Gastroesophageal sphincter (tissue), 4 donors: ENCODE measurements at regions not wholly inside any gene's neighbourhood (a gene's known extent, or its start where the extent isn't known, plus 50 kb on each side); places are given as distances from the start of the nearest gene placed in this dataset.

Source experiments
- ATAC-seq: fragments of 150-250 bp; one replicate; pipeline ENCODE4 v1.9.1; 2016; ENCODE audit warnings: mild to moderate bottlenecking, moderate library complexity
- H3K27ac ChIP-seq, 4 donors: fragments of 200-600 bp; sonication (generic) in 3 of 4; 1 replicate in 3 of 4; 2 replicates in 1 of 4; pipeline ENCODE4 v1.5.1; 2016 to 2019
- H3K27me3 ChIP-seq: fragments of 200-600 bp; sonication (generic); one replicate; pipeline ENCODE4 v1.5.1; 2019
- H3K36me3 ChIP-seq, 2 donors: fragments of 200-600 bp; sonication (generic); one replicate each; pipeline ENCODE4 v1.5.1; 2019; ENCODE audit warnings: control low read depth in 1 of 2
- H3K4me1 ChIP-seq, 3 donors: fragments of 200-600 bp; sonication (generic); 1 replicate in 2 of 3; 2 replicates in 1 of 3; pipeline ENCODE4 v1.5.1; 2016 to 2019; ENCODE audit warnings: control low read depth in 2 of 3
- H3K4me3 ChIP-seq, 2 donors: fragments of 200-600 bp; sonication (generic); one replicate each; pipeline ENCODE4 v1.5.1; 2019; ENCODE audit warnings: mild to moderate bottlenecking in 1 of 2, moderate library complexity in 1 of 2
- H3K9me3 ChIP-seq, 3 donors: fragments of 200-600 bp; sonication (generic); one replicate each; pipeline ENCODE4 v1.5.1; 2017 to 2019; ENCODE audit warnings: control low read depth in 2 of 3
- CTCF ChIP-seq, 4 experiments: fragments of 200-600 bp in 2 of 4; fragments of 450-650 bp in 2 of 4; sonication (generic) in 1 of 4; IDR thresholded peaks; one replicate each; pipeline ENCODE4 v1.5.1; 2017 to 2019; ENCODE audit warnings: antibody characterized with exemption in 4 of 4, mild to moderate bottlenecking in 2 of 4, moderate library complexity in 2 of 4
- EP300 ChIP-seq: sonication (generic); formaldehyde crosslinking; IDR thresholded peaks from one replicate; pipeline ENCODE4 v1.6.1; 2017; ENCODE audit warnings: antibody characterized with exemption, mild to moderate bottlenecking
- POLR2A ChIP-seq, 2 donors: fragments of 450-650 bp; IDR thresholded peaks; one replicate each; pipeline ENCODE4 v1.6.1; 2017; ENCODE audit warnings: antibody characterized with exemption in 2 of 2, mild to moderate bottlenecking in 2 of 2, moderate library complexity in 1 of 2
- POLR2AphosphoS5 ChIP-seq: sonication (generic); formaldehyde crosslinking; IDR thresholded peaks from one replicate; pipeline ENCODE4 v1.6.1; 2017; ENCODE audit warnings: antibody characterized with exemption
- WGBS, 2 donors: methylation state at CpG; one replicate each; pipeline ENCODE4 v1.1.5; 2018; ENCODE audit warnings: low coverage in 1 of 2; 5-methylcytosine and 5-hydroxymethylcytosine counted together

GRCh38 chr2:8480915-8481314 is 200.9 kb upstream of the ID2 start:
- no peaks in the 10 kb centered on the region for H3K27me3 ChIP-seq
- TF ChIP-seq CTCF (IDR thresholded peaks at IDR 0.05) (no peak), POLR2AphosphoS5 (no peak), POLR2A (IDR thresholded peaks at IDR 0.05) (no peak), EP300 (no peak)

GRCh38 chr2:8481463-8482009 is 200.3 kb upstream of the ID2 start:
- 70 to 87% methylated on average over 3 to 6 of the region's 6 CpGs for WGBS, 2 donors

More at GRCh38 chr2:8480915-8481314, 200.9 kb upstream of the ID2 start:
- peaks cover 0 to 7% (median 0%) of the 10 kb centered on the region in 3 donors for H3K4me1 ChIP-seq
- 35 to 50% methylated on average over 2 to 4 of the region's 5 CpGs for WGBS, 2 donors
- no peak for ATAC-seq
- no peak overlapping the region for H3K4me3 ChIP-seq
- no peaks in the 10 kb centered on the region for H3K9me3 ChIP-seq
- no peak overlapping the region for H3K27ac ChIP-seq
- no peaks in the 10 kb centered on the region for H3K36me3 ChIP-seq

GRCh38 chr2:8482432-8482831 is 199.4 kb upstream of the ID2 start:
- ATAC-seq = no peak
- no peaks in the 10 kb centered on the region for H3K36me3 ChIP-seq
- no peaks in the 10 kb centered on the region for H3K9me3 ChIP-seq
- peaks cover 0 to 3% (median 0%) of the 10 kb centered on the region in 3 donors for H3K4me1 ChIP-seq
- no peak for TF ChIP-seq POLR2A (IDR thresholded peaks at IDR 0.05)
- TF ChIP-seq EP300 = no peak
- TF ChIP-seq CTCF (IDR thresholded peaks at IDR 0.05) = no peak
- no peak for TF ChIP-seq POLR2AphosphoS5
- H3K27ac ChIP-seq = no peak overlapping the region
- H3K4me3 ChIP-seq = no peak overlapping the region
- 95% methylated on average over 4 of the region's 4 CpGs; no CpG with 5 or more reads in 1 of the 2 donors for WGBS, 2 donors
- H3K27me3 ChIP-seq = no peaks in the 10 kb centered on the region

More at GRCh38 chr2:8481463-8482009, 200.3 kb upstream of the ID2 start:
- Histone ChIP-seq H3K27ac (no peak overlapping the region), H3K9me3 (no peaks in the 10 kb centered on the region), H3K4me1 (peaks cover 0 to 7% (median 0%) of the 10 kb centered on the region in 3 donors), H3K36me3 (no peaks in the 10 kb centered on the region), H3K4me3 (no peak overlapping the region), H3K27me3 (no peaks in the 10 kb centered on the region)
- TF ChIP-seq POLR2A (IDR thresholded peaks at IDR 0.05) = no peak
- no peak for TF ChIP-seq POLR2AphosphoS5
- no peak for TF ChIP-seq EP300
- TF ChIP-seq CTCF (IDR thresholded peaks at IDR 0.05) = no peak
- no peak for ATAC-seq

- Histone ChIP-seq H3K4me1 (no peaks in the 10 kb centered on the region), H3K27ac (no peak overlapping the region), H3K27me3 (no peaks in the 10 kb centered on the region), H3K36me3 (no peaks in the 10 kb centered on the region), H3K9me3 (no peaks in the 10 kb centered on the region), H3K4me3 (no peak overlapping the region)
- WGBS, 2 donors = 84 to 85% methylated on average over 5 to 7 of the region's 7 CpGs
- no peak for ATAC-seq
- no peak for TF ChIP-seq POLR2A (IDR thresholded peaks at IDR 0.05)
- TF ChIP-seq POLR2AphosphoS5 = no peak
- no peak for TF ChIP-seq EP300
- TF ChIP-seq CTCF (IDR thresholded peaks at IDR 0.05) = no peak
These were observed 197.2 kb upstream of the ID2 start for GRCh38 chr2:8484502-8485283.

GRCh38 chr2:8485736-8486135 is 196.1 kb upstream of the ID2 start:
- no peaks in the 10 kb centered on the region for H3K27me3 ChIP-seq
- ATAC-seq = no peak
- no peaks in the 10 kb centered on the region for H3K36me3 ChIP-seq
- no peak overlapping the region for H3K27ac ChIP-seq
- 71 to 81% methylated on average over 1 to 2 of the region's 2 CpGs for WGBS, 2 donors
- H3K4me3 ChIP-seq = no peak overlapping the region
- peaks cover 0 to 4% (median 0%) of the 10 kb centered on the region in 3 donors for H3K4me1 ChIP-seq
- TF ChIP-seq POLR2AphosphoS5 (no peak), CTCF (IDR thresholded peaks at IDR 0.05) (no peak), EP300 (no peak), POLR2A (IDR thresholded peaks at IDR 0.05) (no peak)
- H3K9me3 ChIP-seq = no peaks in the 10 kb centered on the region
